K562 (cell line): ENCODE measurements at regions not wholly inside any gene's neighbourhood (a gene's known extent, or its start where the extent isn't known, plus 50 kb on each side); places are given as distances from the start of the nearest gene placed in this dataset.

Experiments used
- CC2D1A ChIP-seq: fragments of 450-650 bp; IDR thresholded peaks from 2 replicates; pipeline ENCODE4 v1.6.1; 2017; ENCODE audit warnings: mild to moderate bottlenecking
- CXXC5 ChIP-seq: fragments of 250-450 bp; sonication (Bioruptor Pico); IDR thresholded peaks from 2 replicates; pipeline ENCODE4 v1.8.0; 2022; ENCODE audit warnings: inconsistent platforms, mild to moderate bottlenecking, moderate library complexity
- FOXK2 ChIP-seq, 2 experiments: fragments of 450-650 bp; IDR thresholded peaks in 1 of 2; conservative IDR thresholded peaks in 1 of 2; 2 replicates each; pipeline ENCODE4 v1.6.1; 2016; ENCODE audit warnings: low read depth in 2 of 2, mild to moderate bottlenecking in 1 of 2
- ILF3 ChIP-seq: fragments of 450-650 bp; IDR thresholded peaks from 2 replicates; pipeline ENCODE4 v1.6.1; 2018; ENCODE audit warnings: antibody characterized with exemption, mild to moderate bottlenecking, moderate library complexity, borderline replicate concordance
- MAFF ChIP-seq: IDR thresholded peaks from 2 replicates; pipeline ENCODE4 v1.6.1; 2012; ENCODE audit warnings: low read length, improper control_type of control experiment
- MAZ ChIP-seq, 2 experiments: fragments of 450-650 bp in 1 of 2; sonication (generic) in 1 of 2; formaldehyde crosslinking; IDR thresholded peaks in 1 of 2; conservative IDR thresholded peaks in 1 of 2; 2 replicates each; pipeline versions ENCODE4 v1.4.0 to v1.5.0; 2020; ENCODE audit warnings: mild to moderate bottlenecking in 1 of 2, missing genetic modification reagents in 1 of 2
- PCBP2 ChIP-seq: fragments of 200-400 bp; formaldehyde crosslinking; IDR thresholded peaks from 2 replicates; pipeline ENCODE4 v1.6.1; 2018; ENCODE audit warnings: low read length, low read depth, mild to moderate bottlenecking, moderate library complexity; ENCODE audit not compliant: poor library complexity, severe bottlenecking
- SNRNP70 ChIP-seq: fragments of 200-400 bp; formaldehyde crosslinking; optimal IDR thresholded peaks from 2 replicates; pipeline ENCODE3; 2017; ENCODE audit warnings: low read depth, low read length
- SP1 ChIP-seq: sonication (generic); formaldehyde crosslinking; IDR thresholded peaks from 2 replicates; pipeline ENCODE4 v1.8.1; 2022; ENCODE audit warnings: mild to moderate bottlenecking, missing genetic modification reagents
- TAL1 ChIP-seq: fragments of 450-650 bp; IDR thresholded peaks from 2 replicates; pipeline ENCODE4 v1.6.1; 2016; ENCODE audit warnings: mild to moderate bottlenecking
- ZBTB17 ChIP-seq: fragments of 450-650 bp; formaldehyde crosslinking; IDR thresholded peaks from 2 replicates; pipeline ENCODE4 v1.4.0; 2020; ENCODE audit warnings: mild to moderate bottlenecking
- ZKSCAN8 ChIP-seq: fragments of 200-800 bp; sonication (Bioruptor generic); IDR thresholded peaks from 2 replicates; pipeline ENCODE4 v1.6.1; 2016; ENCODE audit warnings: missing genetic modification characterization, missing compliant biosample characterization
- ZNF408 ChIP-seq: fragments of 250-450 bp; sonication (Bioruptor Pico); IDR thresholded peaks from 2 replicates; pipeline ENCODE4 v1.4.0; 2020; ENCODE audit warnings: low read depth, mild to moderate bottlenecking, moderate library complexity
- TF ChIP-seq, protein P1 (sequence below), 2 experiments: fragments of 450-650 bp in 1 of 2; sonication (generic) in 1 of 2; formaldehyde crosslinking in 1 of 2; IDR thresholded peaks in 1 of 2; conservative IDR thresholded peaks in 1 of 2; 2 replicates each; pipeline versions ENCODE4 v1.6.1 to v1.8.1; 2016 to 2023; ENCODE audit warnings: mild to moderate bottlenecking in 2 of 2, moderate library complexity in 2 of 2, inconsistent platforms in 1 of 2, missing genetic modification reagents in 1 of 2
- TF ChIP-seq, protein P2 (sequence below), 3 experiments: fragments of 200-800 bp in 1 of 3; sonication (Bioruptor generic) in 1 of 3; sonication (generic) in 1 of 3; formaldehyde crosslinking in 1 of 3; IDR thresholded peaks; 2 replicates each; pipeline versions ENCODE4 v1.6.1 to v1.8.0; 2016 to 2022; ENCODE audit warnings: mild to moderate bottlenecking in 2 of 3, missing compliant biosample characterization in 2 of 3, missing genetic modification characterization in 2 of 3, missing genetic modification reagents in 1 of 3
- TF ChIP-seq, protein P3 (sequence below), 2 experiments: fragments of 450-650 bp; IDR thresholded peaks; 2 replicates each; pipeline ENCODE4 v1.6.1; 2018; ENCODE audit warnings: mild to moderate bottlenecking in 2 of 2, low read depth in 1 of 2; ENCODE audit not compliant: partially characterized antibody in 2 of 2
- TF ChIP-seq, protein P4 (sequence below): fragments of 250-450 bp; sonication (Bioruptor Pico); IDR thresholded peaks from 2 replicates; pipeline ENCODE4 v1.6.1; 2021; ENCODE audit warnings: mild to moderate bottlenecking
- TF ChIP-seq, protein P5 (sequence below): fragments of 250-450 bp; sonication (Bioruptor Pico); IDR thresholded peaks from 2 replicates; pipeline ENCODE4 v1.4.0; 2020; ENCODE audit warnings: mild to moderate bottlenecking

DNA sequence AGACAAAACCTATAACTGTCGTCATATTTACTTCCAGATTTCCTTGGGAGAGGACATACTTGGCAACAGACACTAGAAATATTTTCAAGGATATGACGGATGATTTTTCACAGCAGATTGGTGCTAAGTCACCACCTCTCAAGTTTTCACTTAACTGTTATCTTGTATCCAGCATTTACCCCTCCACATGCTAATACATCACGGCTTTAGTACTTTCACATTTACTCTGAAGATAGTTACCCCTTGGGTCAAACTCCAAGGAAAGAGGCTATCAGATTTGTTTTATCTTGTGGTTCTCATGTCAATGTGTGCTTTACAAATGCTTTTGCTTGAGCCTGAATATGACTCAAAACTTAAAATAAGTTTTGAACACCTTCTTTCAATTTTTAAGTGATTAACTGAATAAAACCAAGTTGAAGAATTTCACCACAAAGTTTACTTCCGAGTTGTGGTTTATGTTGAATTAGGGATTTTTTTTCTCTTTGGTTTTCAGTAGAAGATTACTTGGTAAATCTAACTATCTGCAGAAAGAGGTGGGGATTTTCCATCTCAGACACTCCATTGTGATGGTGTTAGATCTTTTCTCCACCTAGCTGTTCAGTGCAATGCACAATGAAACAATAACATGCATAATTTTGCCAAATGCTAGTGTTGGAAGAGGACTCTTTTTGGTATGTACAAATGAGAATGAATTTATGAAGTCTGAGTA is 75.4 kb upstream of the FAT1 start (continued):
- TF ChIP-seq, protein P1, sequence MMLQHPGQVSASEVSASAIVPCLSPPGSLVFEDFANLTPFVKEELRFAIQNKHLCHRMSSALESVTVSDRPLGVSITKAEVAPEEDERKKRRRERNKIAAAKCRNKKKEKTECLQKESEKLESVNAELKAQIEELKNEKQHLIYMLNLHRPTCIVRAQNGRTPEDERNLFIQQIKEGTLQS (IDR thresholded peaks at IDR 0.05), result 0 out of 2 replicates have a peak, but pooled peaks have one; percentile 21
- TF ChIP-seq, protein P1 (CRISPR knock-in tag; conservative IDR thresholded peaks at IDR 0.05), result no peak
- TF ChIP-seq, protein P2, sequence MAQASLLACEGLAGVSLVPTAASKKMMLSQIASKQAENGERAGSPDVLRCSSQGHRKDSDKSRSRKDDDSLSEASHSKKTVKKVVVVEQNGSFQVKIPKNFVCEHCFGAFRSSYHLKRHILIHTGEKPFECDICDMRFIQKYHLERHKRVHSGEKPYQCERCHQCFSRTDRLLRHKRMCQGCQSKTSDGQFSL (CRISPR knock-in tag; IDR thresholded peaks at IDR 0.05), result no peak
- TF ChIP-seq, protein P2 (tag; IDR thresholded peaks at IDR 0.05), result no peak
- TF ChIP-seq SNRNP70 (no peak), MAZ (CRISPR knock-in tag; conservative IDR thresholded peaks at IDR 0.05 in 1 of 2, IDR thresholded peaks at IDR 0.05 in 1 of 2) (no peak), ZBTB17 (CRISPR knock-in tag) (no peak), SP1 (CRISPR knock-in tag) (no peak), FOXK2 (conservative IDR thresholded peaks at IDR 0.05 in 1 of 2, IDR thresholded peaks at IDR 0.05 in 1 of 2; ENCODE audit: low read depth in 2 of 2) (no peak), TAL1 (0 out of 2 replicates have a peak, but pooled peaks have one; percentile 33), CC2D1A (no peak), MAFF (no peak), CXXC5 (CRISPR knock-in tag) (no peak), PCBP2 (no peak), ZKSCAN8 (CRISPR knock-in tag) (no peak), ILF3 (no peak), ZNF408 (no peak)
- TF ChIP-seq, protein P3, sequence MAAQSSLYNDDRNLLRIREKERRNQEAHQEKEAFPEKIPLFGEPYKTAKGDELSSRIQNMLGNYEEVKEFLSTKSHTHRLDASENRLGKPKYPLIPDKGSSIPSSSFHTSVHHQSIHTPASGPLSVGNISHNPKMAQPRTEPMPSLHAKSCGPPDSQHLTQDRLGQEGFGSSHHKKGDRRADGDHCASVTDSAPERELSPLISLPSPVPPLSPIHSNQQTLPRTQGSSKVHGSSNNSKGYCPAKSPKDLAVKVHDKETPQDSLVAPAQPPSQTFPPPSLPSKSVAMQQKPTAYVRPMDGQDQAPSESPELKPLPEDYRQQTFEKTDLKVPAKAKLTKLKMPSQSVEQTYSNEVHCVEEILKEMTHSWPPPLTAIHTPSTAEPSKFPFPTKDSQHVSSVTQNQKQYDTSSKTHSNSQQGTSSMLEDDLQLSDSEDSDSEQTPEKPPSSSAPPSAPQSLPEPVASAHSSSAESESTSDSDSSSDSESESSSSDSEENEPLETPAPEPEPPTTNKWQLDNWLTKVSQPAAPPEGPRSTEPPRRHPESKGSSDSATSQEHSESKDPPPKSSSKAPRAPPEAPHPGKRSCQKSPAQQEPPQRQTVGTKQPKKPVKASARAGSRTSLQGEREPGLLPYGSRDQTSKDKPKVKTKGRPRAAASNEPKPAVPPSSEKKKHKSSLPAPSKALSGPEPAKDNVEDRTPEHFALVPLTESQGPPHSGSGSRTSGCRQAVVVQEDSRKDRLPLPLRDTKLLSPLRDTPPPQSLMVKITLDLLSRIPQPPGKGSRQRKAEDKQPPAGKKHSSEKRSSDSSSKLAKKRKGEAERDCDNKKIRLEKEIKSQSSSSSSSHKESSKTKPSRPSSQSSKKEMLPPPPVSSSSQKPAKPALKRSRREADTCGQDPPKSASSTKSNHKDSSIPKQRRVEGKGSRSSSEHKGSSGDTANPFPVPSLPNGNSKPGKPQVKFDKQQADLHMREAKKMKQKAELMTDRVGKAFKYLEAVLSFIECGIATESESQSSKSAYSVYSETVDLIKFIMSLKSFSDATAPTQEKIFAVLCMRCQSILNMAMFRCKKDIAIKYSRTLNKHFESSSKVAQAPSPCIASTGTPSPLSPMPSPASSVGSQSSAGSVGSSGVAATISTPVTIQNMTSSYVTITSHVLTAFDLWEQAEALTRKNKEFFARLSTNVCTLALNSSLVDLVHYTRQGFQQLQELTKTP (IDR thresholded peaks at IDR 0.05; ENCODE audit: low read depth in 1 of 2, partially characterized antibody in 2 of 2), result no peak
- TF ChIP-seq, protein P4, sequence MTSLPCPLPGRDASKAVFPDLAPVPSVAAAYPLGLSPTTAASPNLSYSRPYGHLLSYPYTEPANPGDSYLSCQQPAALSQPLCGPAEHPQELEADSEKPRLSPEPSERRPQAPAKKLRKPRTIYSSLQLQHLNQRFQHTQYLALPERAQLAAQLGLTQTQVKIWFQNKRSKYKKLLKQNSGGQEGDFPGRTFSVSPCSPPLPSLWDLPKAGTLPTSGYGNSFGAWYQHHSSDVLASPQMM (CRISPR knock-in tag), result no peak
- TF ChIP-seq, protein P5, sequence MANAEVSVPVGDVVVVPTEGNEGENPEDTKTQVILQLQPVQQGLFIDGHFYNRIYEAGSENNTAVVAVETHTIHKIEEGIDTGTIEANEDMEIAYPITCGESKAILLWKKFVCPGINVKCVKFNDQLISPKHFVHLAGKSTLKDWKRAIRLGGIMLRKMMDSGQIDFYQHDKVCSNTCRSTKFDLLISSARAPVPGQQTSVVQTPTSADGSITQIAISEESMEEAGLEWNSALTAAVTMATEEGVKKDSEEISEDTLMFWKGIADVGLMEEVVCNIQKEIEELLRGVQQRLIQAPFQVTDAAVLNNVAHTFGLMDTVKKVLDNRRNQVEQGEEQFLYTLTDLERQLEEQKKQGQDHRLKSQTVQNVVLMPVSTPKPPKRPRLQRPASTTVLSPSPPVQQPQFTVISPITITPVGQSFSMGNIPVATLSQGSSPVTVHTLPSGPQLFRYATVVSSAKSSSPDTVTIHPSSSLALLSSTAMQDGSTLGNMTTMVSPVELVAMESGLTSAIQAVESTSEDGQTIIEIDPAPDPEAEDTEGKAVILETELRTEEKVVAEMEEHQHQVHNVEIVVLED (CRISPR knock-in tag), result no peak
